PC-3 (cell line): ENCODE measurements at regions not wholly inside any gene's neighbourhood (a gene's known extent, or its start where the extent isn't known, plus 50 kb on each side); places are given as distances from the start of the nearest gene placed in this dataset.
A peak's percentile ranks its signal among the peaks of the same experiment; 100 is the strongest.

Experiments used
- ATAC-seq: fragments of 200-7000 bp; cut with Tn5 transposase; 2 replicates; pipeline ENCODE4 v1.9.1; 2020; ENCODE audit warnings: mild to moderate bottlenecking, moderate library complexity
- BruUV-seq: library from RNA; stranded (reverse); fragments of 400-500 nt; replicated peaks from 2 replicates; lab custom pipeline; 2021; lab: Mats Ljungman, UMichigan
- CTCF ChIA-PET: fragments of 300-600 bp; sonication (Branson Sonifier 250); formaldehyde crosslinking; loops from one replicate; lab custom pipeline; 2022; ENCODE audit warnings: antibody characterized with exemption; lab: Charles Lee
- POLR2A ChIA-PET: fragments of 300-600 bp; sonication (Branson Sonifier 250); formaldehyde crosslinking; loops from one replicate; lab custom pipeline; 2022; ENCODE audit warnings: antibody characterized with exemption; ENCODE audit not compliant: unreplicated experiment; lab: Charles Lee
- DNase-seq: peaks from one replicate; pipeline ENCODE4 v3.0.0-alpha.2; 2015
- H2AFZ ChIP-seq: fragments of 300-600 bp; sonication (generic); 2 replicates; pipeline ENCODE4 v1.6.0; 2016; ENCODE audit warnings: antibody characterized with exemption, low read length
- H3F3A ChIP-seq: fragments of 300-600 bp; sonication (generic); one replicate; pipeline ENCODE4 v1.6.0; 2017; ENCODE audit warnings: antibody characterized with exemption, low read length, control low read depth, mild to moderate bottlenecking; ENCODE audit not compliant: unreplicated experiment
- H3K27ac ChIP-seq: fragments of 300-600 bp; sonication (generic); 2 replicates; pipeline ENCODE4 v1.5.1; 2016; ENCODE audit warnings: mild to moderate bottlenecking, low read length
- H3K27me3 ChIP-seq: fragments of 300-600 bp; sonication (generic); 2 replicates; pipeline ENCODE4 v1.6.1; 2016; ENCODE audit warnings: low read length, mixed read lengths
- H3K36me3 ChIP-seq: fragments of 300-600 bp; sonication (generic); 2 replicates; pipeline ENCODE4 v1.6.1; 2016; ENCODE audit warnings: low read depth, mixed run types, low read length, mixed read lengths
- H3K4me1 ChIP-seq: fragments of 300-600 bp; sonication (generic); 2 replicates; pipeline ENCODE4 v1.5.1; 2016; ENCODE audit warnings: low read length; ENCODE audit not compliant: insufficient read depth
- H3K4me2 ChIP-seq: fragments of 300-600 bp; sonication (generic); 2 replicates; pipeline ENCODE4 v1.6.0; 2016; ENCODE audit warnings: low read length
- H3K4me3 ChIP-seq: fragments of 300-600 bp; sonication (generic); 2 replicates; pipeline ENCODE4 v1.5.1; 2016; ENCODE audit warnings: mild to moderate bottlenecking, low read length, mixed read lengths
- H3K79me2 ChIP-seq: fragments of 300-600 bp; sonication (generic); 2 replicates; pipeline ENCODE4 v1.6.1; 2017; ENCODE audit warnings: low read length, mixed read lengths
- H3K9ac ChIP-seq: fragments of 300-600 bp; sonication (generic); 2 replicates; pipeline ENCODE4 v1.6.0; 2016; ENCODE audit warnings: mild to moderate bottlenecking, low read length
- H3K9me2 ChIP-seq: fragments of 300-600 bp; sonication (generic); replicated peaks from 2 replicates; pipeline ENCODE4 v1.6.1; 2016; ENCODE audit warnings: mixed run types, low read length, mixed read lengths
- H3K9me3 ChIP-seq: fragments of 300-600 bp; sonication (generic); 2 replicates; pipeline ENCODE4 v1.6.1; 2016; ENCODE audit warnings: low read length, mixed read lengths
- H4K20me1 ChIP-seq: fragments of 300-600 bp; sonication (generic); 2 replicates; pipeline ENCODE4 v1.6.1; 2016; ENCODE audit warnings: low read length, mixed read lengths
- EZH2 ChIP-seq: fragments of 300-600 bp; sonication (generic); IDR thresholded peaks from one replicate; pipeline ENCODE4 v1.6.1; 2017; ENCODE audit warnings: antibody characterized with exemption, mild to moderate bottlenecking, low read length; ENCODE audit not compliant: unreplicated experiment
- EZH2phosphoT487 ChIP-seq: fragments of 300-600 bp; sonication (generic); IDR thresholded peaks from 2 replicates; pipeline ENCODE4 v1.6.1; 2018; ENCODE audit warnings: mild to moderate bottlenecking, antibody characterized with exemption, low read length, borderline replicate concordance
- intact Hi-C: fragments of 100-400 bp; cut with micrococcal nuclease; formaldehyde crosslinking; loops from 2 replicates; pipeline ENCODE4 v1.9.0; 2023
- TF ChIP-seq, protein P1 (sequence below): fragments of 300-600 bp; sonication (generic); conservative IDR thresholded peaks from 2 replicates; pipeline ENCODE4 v1.5.1; 2017; ENCODE audit warnings: antibody characterized with exemption, low read depth, mild to moderate bottlenecking, low read length

DNA sequence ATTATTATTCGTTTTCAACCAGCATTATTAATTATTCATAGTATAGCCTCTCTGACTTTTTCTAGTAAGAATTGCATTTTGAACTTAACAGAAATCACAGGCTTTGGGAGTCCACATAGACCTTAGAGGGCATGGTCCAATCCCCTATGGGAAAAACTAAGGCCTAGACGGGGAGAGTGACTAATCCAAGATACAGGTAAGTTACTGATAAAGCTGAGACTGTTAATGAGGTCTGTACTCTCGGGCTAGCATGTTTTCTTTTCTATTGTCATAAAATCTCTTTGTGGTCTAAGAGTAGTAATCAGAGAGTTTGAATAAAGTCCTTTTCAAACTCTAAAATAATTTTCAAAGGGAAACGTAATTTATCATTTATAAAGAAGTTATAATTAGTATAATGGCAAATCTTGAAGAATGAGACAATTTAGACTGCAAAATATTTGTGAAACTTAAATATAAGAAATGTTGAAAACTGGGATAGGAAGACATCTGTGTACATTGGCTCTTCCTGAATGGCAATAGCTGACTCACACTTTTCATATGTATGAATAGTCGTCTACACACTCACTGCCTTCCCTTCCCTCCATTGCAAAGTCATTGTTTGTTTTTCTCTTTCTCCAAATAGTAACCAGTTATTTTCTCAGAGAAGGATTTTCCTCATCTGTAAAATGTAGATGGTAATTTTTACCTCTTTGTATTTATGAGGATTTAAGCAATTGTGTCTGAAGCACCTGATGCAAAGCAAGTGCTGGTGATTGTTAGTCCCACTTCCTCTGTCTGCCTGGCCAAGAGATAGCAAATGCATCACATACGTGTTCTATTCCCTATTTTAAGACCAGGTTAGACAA lies 207.9 kb upstream of the CD180 start:
- no peaks in the 10 kb centered on the region for H3K9me3 ChIP-seq
- ATAC-seq: peak; percentile 96
- POLR2A ChIA-PET: no interaction called here
- CTCF ChIA-PET: no interaction called here
- H3K9me2 ChIP-seq: no peaks in the 10 kb centered on the region
- no peaks in the 10 kb centered on the region for H3F3A ChIP-seq
- intact Hi-C loops: no loop called here
- peak; percentile 57 for DNase-seq
- H3K4me1 ChIP-seq: peaks cover 9% of the 10 kb centered on the region; the same call in 1 of the 2 replicates
- no peaks in the 10 kb centered on the region for H3K36me3 ChIP-seq
- H3K27ac ChIP-seq: peak overlapping the region; percentile 88
- TF ChIP-seq EZH2: no peak
- no peak for TF ChIP-seq EZH2phosphoT487
- TF ChIP-seq, protein P1, sequence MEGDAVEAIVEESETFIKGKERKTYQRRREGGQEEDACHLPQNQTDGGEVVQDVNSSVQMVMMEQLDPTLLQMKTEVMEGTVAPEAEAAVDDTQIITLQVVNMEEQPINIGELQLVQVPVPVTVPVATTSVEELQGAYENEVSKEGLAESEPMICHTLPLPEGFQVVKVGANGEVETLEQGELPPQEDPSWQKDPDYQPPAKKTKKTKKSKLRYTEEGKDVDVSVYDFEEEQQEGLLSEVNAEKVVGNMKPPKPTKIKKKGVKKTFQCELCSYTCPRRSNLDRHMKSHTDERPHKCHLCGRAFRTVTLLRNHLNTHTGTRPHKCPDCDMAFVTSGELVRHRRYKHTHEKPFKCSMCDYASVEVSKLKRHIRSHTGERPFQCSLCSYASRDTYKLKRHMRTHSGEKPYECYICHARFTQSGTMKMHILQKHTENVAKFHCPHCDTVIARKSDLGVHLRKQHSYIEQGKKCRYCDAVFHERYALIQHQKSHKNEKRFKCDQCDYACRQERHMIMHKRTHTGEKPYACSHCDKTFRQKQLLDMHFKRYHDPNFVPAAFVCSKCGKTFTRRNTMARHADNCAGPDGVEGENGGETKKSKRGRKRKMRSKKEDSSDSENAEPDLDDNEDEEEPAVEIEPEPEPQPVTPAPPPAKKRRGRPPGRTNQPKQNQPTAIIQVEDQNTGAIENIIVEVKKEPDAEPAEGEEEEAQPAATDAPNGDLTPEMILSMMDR: no peak
- peak overlapping the region; percentile 38 for H3K4me2 ChIP-seq
- peak overlapping the region; percentile 45 for H3K9ac ChIP-seq
- H2AFZ ChIP-seq: no peak overlapping the region
- no TSS peak for BruUV-seq
- H3K27me3 ChIP-seq: no peaks in the 10 kb centered on the region
- H4K20me1 ChIP-seq: no peaks in the 10 kb centered on the region
- H3K79me2 ChIP-seq: no peaks in the 10 kb centered on the region
- H3K4me3 ChIP-seq: no peak overlapping the region

DNA sequence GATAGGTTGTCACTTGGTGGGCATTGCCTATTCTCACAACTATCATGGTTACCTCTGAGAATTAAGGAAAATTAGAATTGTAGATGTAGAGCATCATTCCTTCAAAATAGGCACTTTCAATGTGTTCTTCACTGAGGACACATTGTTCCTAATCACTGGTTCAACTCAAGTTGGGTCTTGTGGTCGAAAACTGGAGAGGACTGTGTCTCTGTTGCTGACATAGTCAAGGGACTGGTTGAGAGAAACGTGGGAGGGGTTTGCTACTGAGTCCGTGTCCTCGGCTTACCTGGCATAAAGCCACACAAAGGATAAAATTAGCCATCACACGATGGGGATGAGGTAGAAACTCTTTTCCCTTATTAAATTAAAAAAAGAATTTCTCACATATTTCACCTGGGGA lies 205.9 kb upstream of the CD180 start:
- H3K4me1 ChIP-seq: peaks cover 9% of the 10 kb centered on the region; the same call in 1 of the 2 replicates
- ChIA-PET POLR2A (no interaction called here), CTCF (no interaction called here)
- no peaks in the 10 kb centered on the region for H3K27me3 ChIP-seq
- H4K20me1 ChIP-seq: no peaks in the 10 kb centered on the region
- no peak overlapping the region for H3K4me2 ChIP-seq
- no peaks in the 10 kb centered on the region for H3K79me2 ChIP-seq
- H3K4me3 ChIP-seq: no peak overlapping the region
- no peak overlapping the region for H3K9ac ChIP-seq
- H2AFZ ChIP-seq: no peak overlapping the region
- H3F3A ChIP-seq: no peaks in the 10 kb centered on the region
- no peaks in the 10 kb centered on the region for H3K9me2 ChIP-seq
- DNase-seq (no peak), ATAC-seq (no peak)
- no TSS peak for BruUV-seq
- intact Hi-C loops: no loop called here
- no peaks in the 10 kb centered on the region for H3K9me3 ChIP-seq
- H3K27ac ChIP-seq: no peak overlapping the region
- no peaks in the 10 kb centered on the region for H3K36me3 ChIP-seq
- TF ChIP-seq EZH2 (no peak), EZH2phosphoT487 (no peak)
- TF ChIP-seq, protein P1: no peak

DNA sequence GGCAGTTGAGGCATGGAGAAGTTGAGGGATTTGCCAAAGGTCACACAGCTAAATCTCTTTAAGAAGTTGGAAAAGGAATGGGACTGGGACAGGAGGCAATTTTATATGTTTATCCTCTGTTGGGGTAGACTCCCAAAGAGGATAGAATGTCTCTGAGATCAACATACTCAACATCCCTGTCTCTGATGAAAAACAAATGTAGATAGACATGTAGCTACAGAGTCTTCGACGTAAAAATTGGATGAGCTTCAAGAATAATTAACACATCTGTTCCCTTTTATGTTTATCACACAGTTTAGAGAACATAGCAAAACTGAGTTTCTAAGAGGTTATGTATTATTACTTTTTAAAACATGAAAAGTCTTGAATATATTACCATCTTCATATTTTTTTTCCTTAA lies 204.6 kb upstream of the CD180 start:
- no TSS peak for BruUV-seq
- Histone ChIP-seq H3K27ac (no peak overlapping the region), H3F3A (no peaks in the 10 kb centered on the region), H3K9ac (no peak overlapping the region), H3K9me3 (no peaks in the 10 kb centered on the region), H3K4me2 (no peak overlapping the region), H3K79me2 (no peaks in the 10 kb centered on the region), H4K20me1 (no peaks in the 10 kb centered on the region), H3K9me2 (no peaks in the 10 kb centered on the region), H3K4me3 (no peak overlapping the region), H3K4me1 (peaks cover 9% of the 10 kb centered on the region; the same call in 1 of the 2 replicates), H3K36me3 (no peaks in the 10 kb centered on the region), H3K27me3 (no peaks in the 10 kb centered on the region), H2AFZ (no peak overlapping the region)
- intact Hi-C loops: no loop called here
- ATAC-seq (no peak), DNase-seq (no peak)
- POLR2A ChIA-PET: no interaction called here
- CTCF ChIA-PET: no interaction called here
- TF ChIP-seq, protein P1: no peak
- TF ChIP-seq EZH2phosphoT487: no peak
- TF ChIP-seq EZH2: no peak
